Fibroblast of lung (primary cell): ENCODE measurements at regions not wholly inside any gene's neighbourhood (a gene's known extent, or its start where the extent isn't known, plus 50 kb on each side); places are given as distances from the start of the nearest gene placed in this dataset.

Experiments
- DNase-seq, 2 donors: peaks; one replicate each; pipeline versions ENCODE4 v3.0.0 to v3.0.0-alpha.2; 2010; ENCODE audit warnings: low read depth in 2 of 2
- H2AFZ ChIP-seq: 2 replicates; pipeline ENCODE4 v1.5.1; 2012; ENCODE audit warnings: low read length, control low read depth, inconsistent platforms
- H3K27ac ChIP-seq: 2 replicates; pipeline ENCODE4 v1.5.1; 2011; ENCODE audit warnings: low read length, control low read depth; ENCODE audit not compliant: insufficient read depth
- H3K27me3 ChIP-seq: 2 replicates; pipeline ENCODE4 v1.5.1; 2011; ENCODE audit warnings: mild to moderate bottlenecking, low read length; ENCODE audit not compliant: control insufficient read depth, insufficient read depth
- H3K36me3 ChIP-seq: 2 replicates; pipeline ENCODE4 v1.5.1; 2011; ENCODE audit warnings: low read length; ENCODE audit not compliant: control insufficient read depth, insufficient read depth
- H3K4me1 ChIP-seq: 2 replicates; pipeline ENCODE4 v1.5.1; 2011; ENCODE audit warnings: low read length; ENCODE audit not compliant: control insufficient read depth, insufficient read depth; ENCODE audit errors: extremely low read depth
- H3K4me2 ChIP-seq: 2 replicates; pipeline ENCODE4 v1.5.1; 2011; ENCODE audit warnings: low read length, control low read depth; ENCODE audit not compliant: insufficient read depth; ENCODE audit errors: extremely low read depth
- H3K4me3 ChIP-seq, 4 experiments: fragments of 200-600 bp in 1 of 4; sonication (generic) in 1 of 4; replicated peaks in 1 of 4; 2 replicates each; pipeline ENCODE4 v1.5.1; 2011 to 2016; ENCODE audit warnings: low read length in 4 of 4, low read depth in 3 of 4, mild to moderate bottlenecking in 3 of 4, control low read depth in 2 of 4, inconsistent platforms in 1 of 4, mixed read lengths in 1 of 4; ENCODE audit not compliant: insufficient read depth in 1 of 4; ENCODE audit errors: control extremely low read depth in 1 of 4
- H3K79me2 ChIP-seq: 2 replicates; pipeline ENCODE4 v1.5.1; 2012; ENCODE audit warnings: mild to moderate bottlenecking, low read length, inconsistent platforms; ENCODE audit not compliant: control insufficient read depth, insufficient read depth
- H3K9ac ChIP-seq: 2 replicates; pipeline ENCODE4 v1.5.1; 2011; ENCODE audit warnings: mild to moderate bottlenecking, low read length, control low read depth; ENCODE audit not compliant: insufficient read depth
- H3K9me3 ChIP-seq: 2 replicates; pipeline ENCODE4 v1.5.1; 2012; ENCODE audit warnings: low read depth, low read length; ENCODE audit not compliant: control insufficient read depth, insufficient read depth
- H4K20me1 ChIP-seq: 2 replicates; pipeline ENCODE4 v1.5.1; 2011; ENCODE audit warnings: low read length; ENCODE audit not compliant: control insufficient read depth, insufficient read depth; ENCODE audit errors: extremely low read depth
- CTCF ChIP-seq, 2 donors: IDR thresholded peaks in 1 of 2; conservative IDR thresholded peaks in 1 of 2; 1 replicate in 1 of 2; 2 replicates in 1 of 2; pipeline ENCODE4 v1.5.1; 2011 to 2012; ENCODE audit warnings: low read length in 2 of 2, control low read depth in 1 of 2, inconsistent platforms in 1 of 2, low read depth in 1 of 2, mild to moderate bottlenecking in 1 of 2
- EZH2 ChIP-seq: IDR thresholded peaks from 2 replicates; pipeline ENCODE4 v1.5.1; 2012; ENCODE audit warnings: low read length, control low read depth, mild to moderate bottlenecking; ENCODE audit errors: missing control alignments

DNA sequence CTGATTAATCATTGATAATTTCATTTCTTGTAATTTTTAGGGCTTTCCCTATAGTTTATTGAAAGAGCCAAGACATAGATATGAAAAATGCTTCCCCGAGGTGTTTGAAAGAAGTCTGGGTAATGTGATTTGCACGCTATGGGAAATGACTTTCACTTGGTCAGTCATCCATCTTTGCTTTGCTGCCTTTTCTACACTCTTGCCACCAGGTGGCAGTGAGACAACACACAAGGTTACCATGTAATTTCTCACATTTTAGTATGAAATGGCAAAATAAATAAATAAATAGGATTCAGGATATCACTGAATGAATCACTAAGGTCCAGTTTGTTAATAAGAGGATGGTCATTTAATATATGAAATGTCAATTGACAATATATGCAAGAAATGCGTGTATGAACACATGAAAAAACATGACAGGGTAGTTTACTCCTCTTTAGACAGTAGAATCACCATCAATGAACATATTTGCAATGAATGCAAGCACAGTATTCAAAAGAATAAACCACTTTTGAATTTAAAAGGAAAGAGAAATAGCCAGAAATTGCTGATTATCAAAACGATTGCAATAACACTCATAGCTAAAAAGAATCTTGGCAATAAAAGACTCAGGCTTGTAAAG lies 52.2 kb upstream of the KCNH7 start:
- Histone ChIP-seq H3K36me3 (no peaks in the 10 kb centered on the region), H3K9me3 (no peaks in the 10 kb centered on the region), H4K20me1 (no peaks in the 10 kb centered on the region), H3K9ac (no peak overlapping the region), H3K4me2 (no peak overlapping the region), H3K27ac (no peak overlapping the region), H3K4me3 (no peak overlapping the region), H3K27me3 (no peaks in the 10 kb centered on the region), H3K4me1 (no peaks in the 10 kb centered on the region), H3K79me2 (no peaks in the 10 kb centered on the region), H2AFZ (no peak overlapping the region)
- no peak for TF ChIP-seq EZH2
- TF ChIP-seq CTCF (conservative IDR thresholded peaks at IDR 0.05 in 1 of 2, IDR thresholded peaks at IDR 0.05 in 1 of 2; ENCODE audit: low read depth in 1 of 2, low read length in 2 of 2) = peak; percentile 46 to 59
- peak; percentile 37 to 67 for DNase-seq

DNA sequence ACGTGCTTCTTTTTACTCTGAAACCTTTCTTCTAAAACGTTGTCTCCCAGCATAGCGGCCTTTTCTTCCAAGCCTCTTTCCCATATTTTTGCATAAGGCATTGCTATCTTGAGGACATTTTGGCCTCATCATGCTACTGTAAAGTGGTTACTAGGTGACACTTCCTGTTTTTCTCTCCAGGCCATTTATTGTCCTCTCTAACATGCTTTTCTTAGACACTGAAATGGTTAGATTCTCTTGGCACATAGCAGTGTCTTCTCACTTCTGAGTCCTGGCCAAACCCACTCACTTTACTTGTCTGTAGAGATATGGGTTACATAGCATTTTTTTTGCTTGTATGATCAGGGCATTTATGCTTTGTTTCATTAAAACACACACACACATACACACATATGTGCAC lies 50.1 kb upstream of the KCNH7 start:
- Histone ChIP-seq H3K79me2 (no peaks in the 10 kb centered on the region), H3K27ac (no peak overlapping the region), H2AFZ (no peak overlapping the region), H4K20me1 (no peaks in the 10 kb centered on the region), H3K9me3 (no peaks in the 10 kb centered on the region), H3K4me1 (no peaks in the 10 kb centered on the region), H3K27me3 (no peaks in the 10 kb centered on the region), H3K9ac (no peak overlapping the region), H3K36me3 (no peaks in the 10 kb centered on the region), H3K4me3 (no peak overlapping the region), H3K4me2 (no peak overlapping the region)
- TF ChIP-seq CTCF (conservative IDR thresholded peaks at IDR 0.05 in 1 of 2, IDR thresholded peaks at IDR 0.05 in 1 of 2; ENCODE audit: low read depth in 1 of 2, low read length in 2 of 2) (no peak), EZH2 (no peak)
- DNase-seq = peak in 1 of 2 donors; percentile 7
